ENCODE measurements at regions not wholly inside any gene's neighbourhood (a gene's known extent, or its start where the extent isn't known, plus 50 kb on each side); places are given as distances from the start of the nearest gene placed in this dataset.

- no peak for TF ChIP-seq REST (IDR thresholded peaks at IDR 0.05; ENCODE audit: borderline replicate concordance)
- TF ChIP-seq EZH2 (IDR thresholded peaks at IDR 0.05; ENCODE audit: borderline replicate concordance, insufficient read depth, low read length, poor library complexity, severe bottlenecking): no peak
- TF ChIP-seq CTCF (IDR thresholded peaks at IDR 0.05; ENCODE audit: poor library complexity, severe bottlenecking): no peak
- no peak for TF ChIP-seq POLR2AphosphoS5 (IDR thresholded peaks at IDR 0.05)
- no peak for TF ChIP-seq SMC3 (conservative IDR thresholded peaks at IDR 0.05; ENCODE audit: poor library complexity)
- TF ChIP-seq TAF1 (IDR thresholded peaks at IDR 0.05; ENCODE audit: low read depth): no peak
Observed at GRCh38 chr6:90681863-90682262, 95.0 kb upstream of the MAP3K7 start.
